ENCODE measurements at regions not wholly inside any gene's neighbourhood (a gene's known extent, or its start where the extent isn't known, plus 50 kb on each side); places are given as distances from the start of the nearest gene placed in this dataset.

DNA sequence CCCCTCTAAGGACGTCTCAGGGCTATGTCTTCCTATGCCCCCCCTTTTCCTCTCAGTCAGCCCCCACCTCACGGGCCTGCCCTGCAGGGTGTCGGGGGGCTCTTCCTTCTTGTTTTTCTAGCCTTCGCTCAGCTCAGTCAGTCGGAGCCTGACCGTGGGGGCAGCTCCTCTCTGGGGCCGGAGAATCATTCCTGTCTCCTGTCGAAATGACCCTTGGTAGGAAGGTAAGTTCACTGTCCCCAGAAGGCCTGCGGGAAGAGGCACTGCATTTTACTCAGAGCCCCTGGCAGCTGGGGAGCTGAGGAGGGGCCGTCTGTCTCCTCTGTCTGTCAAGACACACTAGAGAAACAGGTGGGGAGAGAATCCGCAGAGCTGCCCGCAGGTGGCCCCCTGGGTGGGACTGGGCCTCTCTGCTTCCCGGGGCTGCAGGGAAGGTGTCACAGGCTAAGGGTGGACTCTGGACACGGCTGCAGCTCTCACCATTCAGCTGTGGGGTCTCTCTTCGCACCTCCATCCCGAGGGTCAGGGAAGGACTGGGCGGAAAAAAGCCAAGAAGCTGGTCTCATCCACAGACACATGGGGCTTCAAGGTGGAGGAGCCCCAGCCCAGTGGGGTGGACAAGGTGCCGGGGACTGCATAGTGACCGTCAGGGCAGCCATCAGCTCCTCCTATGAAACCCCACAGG lies 112.8 kb upstream of the TNRC6C start:
- Histone ChIP-seq H3K27me3 (ENCODE audit: control insufficient read depth, insufficient read depth, low read length, poor library complexity, severe bottlenecking) (no peaks in the 10 kb centered on the region), H3K4me1 (ENCODE audit: control insufficient read depth, insufficient read depth, low read length) (no peaks in the 10 kb centered on the region), H3K27ac (ENCODE audit: insufficient read depth, low read depth, low read length, poor library complexity, severe bottlenecking) (no peak overlapping the region), H3K9me3 (ENCODE audit: control insufficient read depth, low read length) (no peaks in the 10 kb centered on the region), H3K36me3 (ENCODE audit: control insufficient read depth, insufficient read depth, low read length) (no peaks in the 10 kb centered on the region), H3K4me3 (ENCODE audit: insufficient read depth, low read depth, low read length) (no peak overlapping the region)
- 85 to 88% methylated on average over 19 of the region's 19 CpGs for WGBS, 2 experiments

DNA sequence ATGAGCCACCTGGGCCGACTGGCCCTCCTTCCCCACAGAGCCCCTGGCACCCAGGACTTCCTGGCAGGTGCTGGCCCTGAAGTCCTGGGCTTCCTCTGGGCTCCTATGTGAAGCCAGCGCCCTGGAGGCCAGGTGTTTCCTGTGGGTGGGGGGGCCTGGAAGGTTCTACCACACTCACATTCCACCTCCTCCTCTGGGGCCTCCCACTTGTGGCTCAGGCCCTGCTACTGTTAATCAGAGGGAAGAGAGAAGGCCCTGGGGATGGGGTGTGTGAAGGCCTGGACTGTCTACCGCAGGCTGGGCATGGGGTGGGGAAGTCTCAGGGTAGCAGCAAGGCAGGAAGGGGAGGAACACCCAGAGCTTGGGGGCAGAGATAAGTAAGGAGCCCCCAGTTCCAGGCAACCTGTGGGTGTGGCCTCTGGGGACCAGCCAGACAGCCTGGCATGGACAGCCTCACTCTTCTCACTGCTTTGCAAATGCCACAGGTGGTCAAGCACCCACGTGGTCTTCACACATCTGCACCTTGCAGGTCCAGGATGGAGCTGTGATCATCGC lies 111.9 kb upstream of the TNRC6C start:
- H3K27me3 ChIP-seq (ENCODE audit: control insufficient read depth, insufficient read depth, low read length, poor library complexity, severe bottlenecking), result no peaks in the 10 kb centered on the region
- no peaks in the 10 kb centered on the region for H3K36me3 ChIP-seq (ENCODE audit: control insufficient read depth, insufficient read depth, low read length)
- 90 to 92% methylated on average over 4 to 5 of the region's 5 CpGs for WGBS, 2 experiments
- H3K4me1 ChIP-seq (ENCODE audit: control insufficient read depth, insufficient read depth, low read length), result no peaks in the 10 kb centered on the region
- no peak overlapping the region for H3K4me3 ChIP-seq (ENCODE audit: insufficient read depth, low read depth, low read length)
- H3K9me3 ChIP-seq (ENCODE audit: control insufficient read depth, low read length), result no peaks in the 10 kb centered on the region
- no peak overlapping the region for H3K27ac ChIP-seq (ENCODE audit: insufficient read depth, low read depth, low read length, poor library complexity, severe bottlenecking)

DNA sequence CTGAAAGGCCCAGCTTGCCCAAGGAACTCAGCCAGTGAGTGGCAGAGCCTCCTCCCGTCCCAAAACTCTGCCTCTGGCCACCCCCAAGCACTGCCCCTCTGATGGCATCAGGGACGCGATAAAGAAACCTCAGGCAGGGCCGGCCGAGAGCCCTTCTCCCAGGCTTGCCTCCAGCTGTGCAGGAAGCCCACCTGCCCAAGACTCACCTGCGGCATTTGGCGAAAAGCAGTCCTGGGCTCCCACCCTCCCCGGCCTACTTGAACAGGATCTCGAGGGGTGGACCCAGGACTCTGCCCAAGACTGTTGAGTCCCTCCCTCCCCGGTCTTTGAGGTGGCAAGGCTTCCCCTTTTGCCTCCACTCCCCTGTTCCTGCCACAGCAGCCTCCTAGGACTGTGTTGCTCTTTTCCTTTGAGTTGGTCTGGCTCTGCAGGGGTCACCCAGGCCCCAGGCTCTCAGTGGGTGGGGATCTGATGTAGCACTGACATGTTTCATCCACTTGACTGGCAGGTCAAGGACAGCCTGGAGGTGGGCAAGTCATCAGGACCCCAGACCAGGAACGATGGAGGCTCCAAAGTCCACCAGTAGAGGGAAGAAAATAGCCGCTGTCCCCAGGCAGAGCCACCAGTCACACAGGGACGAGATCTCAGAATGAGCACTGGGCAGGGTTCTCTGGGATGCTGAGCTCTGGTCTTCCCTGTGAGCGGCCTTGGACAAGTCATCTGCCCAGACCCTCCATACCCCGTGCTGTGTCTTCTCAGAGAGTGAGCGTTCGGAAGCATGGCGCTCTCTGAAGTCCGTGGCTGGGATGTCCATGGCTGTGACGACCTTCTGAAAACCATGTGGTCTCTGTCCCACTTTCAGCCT lies 111.0 kb upstream of the TNRC6C start:
- H3K9me3 ChIP-seq (ENCODE audit: control insufficient read depth, low read length), result no peaks in the 10 kb centered on the region
- H3K4me1 ChIP-seq (ENCODE audit: control insufficient read depth, insufficient read depth, low read length), result no peaks in the 10 kb centered on the region
- H3K27me3 ChIP-seq (ENCODE audit: control insufficient read depth, insufficient read depth, low read length, poor library complexity, severe bottlenecking), result no peaks in the 10 kb centered on the region
- WGBS, 2 experiments, result 91 to 93% methylated on average over 20 of the region's 20 CpGs
- no peaks in the 10 kb centered on the region for H3K36me3 ChIP-seq (ENCODE audit: control insufficient read depth, insufficient read depth, low read length)
- no peak overlapping the region for H3K4me3 ChIP-seq (ENCODE audit: insufficient read depth, low read depth, low read length)
- no peak overlapping the region for H3K27ac ChIP-seq (ENCODE audit: insufficient read depth, low read depth, low read length, poor library complexity, severe bottlenecking)

DNA sequence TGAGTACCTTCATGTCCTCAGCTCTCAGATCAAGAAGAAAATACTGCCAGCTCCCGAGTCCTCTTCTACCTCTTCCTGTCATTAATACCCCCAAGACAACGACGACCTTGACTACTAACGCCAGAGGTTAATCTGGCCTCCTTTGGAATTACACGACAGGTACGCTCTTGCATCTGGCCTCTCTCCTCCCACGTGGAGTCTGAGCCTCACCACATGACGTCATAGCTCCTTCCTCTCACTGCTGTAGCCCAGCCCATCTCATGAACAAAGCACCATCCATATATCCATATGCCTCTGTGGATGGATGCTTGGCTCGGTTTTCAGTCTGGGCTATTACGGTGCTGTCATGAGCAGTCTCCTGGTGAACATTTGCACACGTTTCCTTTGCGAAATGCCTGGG lies 110.2 kb upstream of the TNRC6C start:
- 88 to 91% methylated on average over 12 of the region's 12 CpGs for WGBS, 2 experiments
- no peaks in the 10 kb centered on the region for H3K27me3 ChIP-seq (ENCODE audit: control insufficient read depth, insufficient read depth, low read length, poor library complexity, severe bottlenecking)
- H3K27ac ChIP-seq (ENCODE audit: insufficient read depth, low read depth, low read length, poor library complexity, severe bottlenecking), result no peak overlapping the region
- H3K4me1 ChIP-seq (ENCODE audit: control insufficient read depth, insufficient read depth, low read length), result no peaks in the 10 kb centered on the region
- no peak overlapping the region for H3K4me3 ChIP-seq (ENCODE audit: insufficient read depth, low read depth, low read length)
- no peaks in the 10 kb centered on the region for H3K9me3 ChIP-seq (ENCODE audit: control insufficient read depth, low read length)
- no peaks in the 10 kb centered on the region for H3K36me3 ChIP-seq (ENCODE audit: control insufficient read depth, insufficient read depth, low read length)

DNA sequence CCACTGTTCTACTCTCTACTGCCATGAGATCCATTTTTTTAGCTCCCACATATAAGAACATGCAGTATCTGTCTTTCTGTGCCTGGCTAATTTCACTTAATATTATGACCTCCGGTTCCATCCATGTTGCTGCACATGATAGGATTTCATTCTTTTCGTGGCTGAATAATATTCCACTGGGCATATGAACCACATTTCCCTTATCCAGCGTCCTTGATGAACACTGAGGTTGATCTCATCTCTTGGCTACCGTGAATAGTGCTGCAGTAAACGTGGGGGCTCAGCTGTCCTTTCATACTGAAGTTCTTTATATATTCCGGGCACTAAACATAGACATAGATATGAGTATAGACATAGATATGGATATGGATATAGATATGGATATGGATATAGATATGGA lies 109.3 kb upstream of the TNRC6C start:
- no peak overlapping the region for H3K27ac ChIP-seq (ENCODE audit: insufficient read depth, low read depth, low read length, poor library complexity, severe bottlenecking)
- no peaks in the 10 kb centered on the region for H3K36me3 ChIP-seq (ENCODE audit: control insufficient read depth, insufficient read depth, low read length)
- no peaks in the 10 kb centered on the region for H3K4me1 ChIP-seq (ENCODE audit: control insufficient read depth, insufficient read depth, low read length)
- no peak overlapping the region for H3K4me3 ChIP-seq (ENCODE audit: insufficient read depth, low read depth, low read length)
- H3K9me3 ChIP-seq (ENCODE audit: control insufficient read depth, low read length), result no peaks in the 10 kb centered on the region
- H3K27me3 ChIP-seq (ENCODE audit: control insufficient read depth, insufficient read depth, low read length, poor library complexity, severe bottlenecking), result no peaks in the 10 kb centered on the region
- WGBS, 2 experiments, result 87 to 93% methylated on average over 6 of the region's 6 CpGs

DNA sequence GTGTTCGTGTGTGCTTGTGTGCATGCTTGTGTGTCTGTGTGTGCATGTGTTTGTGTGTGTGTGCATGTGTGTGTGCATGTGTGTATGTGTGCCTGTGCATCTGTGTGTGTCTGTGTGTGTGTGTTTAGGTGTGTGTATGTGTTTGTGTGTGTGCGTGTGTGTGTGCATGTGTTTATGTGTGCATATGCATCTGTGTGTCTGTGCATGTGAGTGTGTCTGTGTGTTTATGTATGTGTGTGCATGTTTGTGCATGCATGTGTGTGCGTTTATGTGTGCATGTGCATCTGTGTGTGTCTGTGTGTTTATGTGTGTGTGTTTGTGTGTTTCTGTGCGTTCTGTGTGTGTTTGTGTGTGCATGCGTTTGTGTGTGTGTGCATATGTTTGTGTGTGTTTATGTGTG lies 106.6 kb upstream of the TNRC6C start:
- H3K4me3 ChIP-seq (ENCODE audit: insufficient read depth, low read depth, low read length), result no peak overlapping the region
- H3K36me3 ChIP-seq (ENCODE audit: control insufficient read depth, insufficient read depth, low read length), result no peaks in the 10 kb centered on the region
- H3K4me1 ChIP-seq (ENCODE audit: control insufficient read depth, insufficient read depth, low read length), result no peaks in the 10 kb centered on the region
- WGBS, 2 experiments, result 93 to 95% methylated on average over 5 of the region's 5 CpGs
- no peak overlapping the region for H3K27ac ChIP-seq (ENCODE audit: insufficient read depth, low read depth, low read length, poor library complexity, severe bottlenecking)
- H3K27me3 ChIP-seq (ENCODE audit: control insufficient read depth, insufficient read depth, low read length, poor library complexity, severe bottlenecking), result no peaks in the 10 kb centered on the region
- no peaks in the 10 kb centered on the region for H3K9me3 ChIP-seq (ENCODE audit: control insufficient read depth, low read length)

DNA sequence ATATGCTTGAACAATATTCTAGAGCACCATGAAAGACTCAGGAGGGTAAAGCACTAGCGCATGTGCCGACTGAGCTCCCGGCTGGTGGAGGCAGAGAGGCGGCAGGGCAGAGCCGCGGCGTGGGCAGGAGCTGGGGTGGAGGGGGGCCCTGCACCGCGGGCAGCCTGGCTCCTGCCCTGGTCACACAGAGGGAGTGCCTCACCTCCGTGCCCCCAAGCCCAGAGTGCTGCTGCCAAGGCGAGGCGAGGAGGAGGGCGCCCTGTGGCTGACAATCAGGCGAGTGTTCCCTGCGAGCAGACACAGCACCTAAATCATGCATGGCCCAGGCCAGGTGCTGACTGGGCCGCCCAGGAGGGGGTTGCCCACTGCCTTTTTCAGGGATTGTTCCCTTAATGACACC lies 105.8 kb upstream of the TNRC6C start:
- 92 to 93% methylated on average over 16 of the region's 16 CpGs for WGBS, 2 experiments
- Histone ChIP-seq H3K36me3 (ENCODE audit: control insufficient read depth, insufficient read depth, low read length) (no peaks in the 10 kb centered on the region), H3K4me1 (ENCODE audit: control insufficient read depth, insufficient read depth, low read length) (no peaks in the 10 kb centered on the region), H3K4me3 (ENCODE audit: insufficient read depth, low read depth, low read length) (no peak overlapping the region), H3K27me3 (ENCODE audit: control insufficient read depth, insufficient read depth, low read length, poor library complexity, severe bottlenecking) (no peaks in the 10 kb centered on the region), H3K9me3 (ENCODE audit: control insufficient read depth, low read length) (no peaks in the 10 kb centered on the region), H3K27ac (ENCODE audit: insufficient read depth, low read depth, low read length, poor library complexity, severe bottlenecking) (no peak overlapping the region)

DNA sequence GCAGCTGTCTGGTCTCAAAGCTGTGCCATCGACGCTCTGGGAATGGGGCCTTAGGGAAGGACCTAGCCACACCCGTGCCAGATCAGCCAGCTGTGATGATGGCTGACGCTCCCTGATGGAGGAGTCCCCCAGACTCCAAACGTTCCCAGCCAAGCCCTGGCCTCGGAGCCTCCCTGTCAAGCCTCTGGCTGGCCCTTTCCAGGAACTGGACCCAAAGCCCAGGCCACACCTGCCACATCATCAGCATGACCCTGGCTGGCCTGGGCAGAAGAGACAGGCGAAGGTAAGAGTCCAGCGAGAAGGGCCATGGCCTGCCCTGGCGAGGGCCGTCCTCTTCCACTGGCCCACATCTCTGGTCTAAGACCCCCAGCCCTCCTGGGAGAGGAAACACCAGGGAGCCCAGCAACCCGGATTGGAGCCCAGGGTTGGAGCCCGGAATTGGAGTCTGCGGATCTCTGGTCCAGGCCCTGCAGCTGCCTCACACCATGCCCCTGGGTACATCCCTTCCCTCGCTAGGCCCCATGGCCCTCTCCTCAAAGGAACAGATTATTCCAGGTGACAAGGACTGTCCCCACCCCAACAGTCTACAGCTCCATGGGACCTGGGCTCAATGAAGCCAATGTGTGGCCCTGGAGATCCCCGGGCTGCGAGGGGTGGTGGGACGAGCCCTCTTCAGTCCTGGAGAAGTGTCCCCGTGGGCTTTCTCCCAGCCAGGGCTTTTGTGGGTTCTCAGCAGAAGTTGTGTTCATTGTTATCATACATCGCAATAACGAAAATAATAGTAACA lies 105.1 kb upstream of the TNRC6C start:
- no peaks in the 10 kb centered on the region for H3K9me3 ChIP-seq (ENCODE audit: control insufficient read depth, low read length)
- H3K27ac ChIP-seq (ENCODE audit: insufficient read depth, low read depth, low read length, poor library complexity, severe bottlenecking), result no peak overlapping the region
- H3K27me3 ChIP-seq (ENCODE audit: control insufficient read depth, insufficient read depth, low read length, poor library complexity, severe bottlenecking), result no peaks in the 10 kb centered on the region
- H3K4me1 ChIP-seq (ENCODE audit: control insufficient read depth, insufficient read depth, low read length), result no peaks in the 10 kb centered on the region
- WGBS, 2 experiments, result 94 to 95% methylated on average over 20 of the region's 20 CpGs
- no peaks in the 10 kb centered on the region for H3K36me3 ChIP-seq (ENCODE audit: control insufficient read depth, insufficient read depth, low read length)
- H3K4me3 ChIP-seq (ENCODE audit: insufficient read depth, low read depth, low read length), result no peak overlapping the region

DNA sequence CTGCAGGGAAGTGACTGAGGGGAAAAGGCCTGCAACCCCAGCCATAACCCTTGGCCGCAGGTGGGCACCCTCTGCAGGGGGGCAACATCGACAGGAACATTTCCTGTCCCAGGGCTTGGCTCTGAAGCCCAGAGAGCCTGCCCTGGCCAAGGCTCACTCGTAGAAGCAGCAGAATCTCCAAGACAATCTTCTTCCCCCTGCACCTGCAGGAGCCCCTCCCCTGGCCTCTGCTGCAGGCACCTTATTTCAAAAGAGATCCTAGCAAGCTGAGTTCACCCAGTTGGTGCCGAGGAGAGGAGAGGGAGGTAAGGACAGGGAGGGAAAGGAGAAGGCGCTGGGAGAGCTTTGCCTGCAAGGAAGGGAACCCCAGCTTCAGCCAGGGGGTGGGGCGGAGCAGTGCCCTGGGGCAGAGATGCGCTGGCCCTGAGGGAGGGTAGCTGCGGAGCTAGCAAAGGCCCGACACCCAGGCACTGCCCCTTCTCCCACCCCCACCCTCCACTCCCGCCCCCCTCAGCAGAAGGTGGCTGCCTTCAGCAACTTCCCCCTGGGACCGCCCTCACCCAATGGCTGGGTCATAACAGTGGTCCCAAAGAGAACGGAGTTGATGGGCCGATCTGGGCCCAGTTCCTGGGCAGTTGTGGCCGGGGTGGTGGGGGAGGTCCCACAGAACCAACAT lies 104.3 kb upstream of the TNRC6C start:
- Histone ChIP-seq H3K27me3 (ENCODE audit: control insufficient read depth, insufficient read depth, low read length, poor library complexity, severe bottlenecking) (no peaks in the 10 kb centered on the region), H3K27ac (ENCODE audit: insufficient read depth, low read depth, low read length, poor library complexity, severe bottlenecking) (no peak overlapping the region), H3K4me1 (ENCODE audit: control insufficient read depth, insufficient read depth, low read length) (no peaks in the 10 kb centered on the region)

More for the DNA sequence above, 104.3 kb upstream of the TNRC6C start:
- Histone ChIP-seq H3K36me3 (ENCODE audit: control insufficient read depth, insufficient read depth, low read length) (no peaks in the 10 kb centered on the region), H3K4me3 (ENCODE audit: insufficient read depth, low read depth, low read length) (no peak overlapping the region), H3K9me3 (ENCODE audit: control insufficient read depth, low read length) (no peaks in the 10 kb centered on the region)
- 79% methylated on average over 13 to 14 of the region's 14 CpGs for WGBS, 2 experiments

All from ectodermal cell (in vitro differentiated cells).